Progenitor cell of endocrine pancreas (in vitro differentiated cells): ENCODE measurements at regions not wholly inside any gene's neighbourhood (a gene's known extent, or its start where the extent isn't known, plus 50 kb on each side); places are given as distances from the start of the nearest gene placed in this dataset.

Source experiments
- DNase-seq: peaks from one replicate; pipeline ENCODE4 v3.0.0; 2021; ENCODE audit warnings: low spot score; ENCODE audit not compliant: unreplicated experiment
- H3K27ac Mint-ChIP-seq: 2 replicates; pipeline ENCODE4 v1.8.0; 2021; ENCODE audit warnings: mild to moderate bottlenecking, moderate library complexity, mixed read lengths
- H3K27me3 Mint-ChIP-seq: 2 replicates; pipeline ENCODE4 v1.8.0; 2021; ENCODE audit warnings: mixed read lengths
- H3K36me3 Mint-ChIP-seq: 2 replicates; pipeline ENCODE4 v1.8.0; 2022; ENCODE audit warnings: mixed read lengths; ENCODE audit not compliant: insufficient read depth
- H3K4me1 Mint-ChIP-seq: 2 replicates; pipeline ENCODE4 v1.8.0; 2021; ENCODE audit warnings: low read depth, mixed read lengths
- H3K4me3 Mint-ChIP-seq: 2 replicates; pipeline ENCODE4 v1.8.0; 2021; ENCODE audit warnings: low read depth, mild to moderate bottlenecking, moderate library complexity, mixed read lengths
- H3K9me3 Mint-ChIP-seq: 2 replicates; pipeline ENCODE4 v1.8.0; 2021; ENCODE audit warnings: low read depth, mixed read lengths
- CTCF ChIP-seq: fragments of 200-600 bp; sonication (generic); IDR thresholded peaks from one replicate; pipeline ENCODE4 v1.5.0; 2021; ENCODE audit warnings: antibody characterized with exemption, mild to moderate bottlenecking; ENCODE audit not compliant: unreplicated experiment

GRCh38 chr16:55076053-55076452, 145.4 kb downstream of the IRX5 start:
- no peak for TF ChIP-seq CTCF
- H3K27ac Mint-ChIP-seq: no peak overlapping the region
- peaks cover 3% of the 10 kb centered on the region for H3K9me3 Mint-ChIP-seq
- no peak for DNase-seq
- no peaks in the 10 kb centered on the region for H3K36me3 Mint-ChIP-seq
- H3K4me1 Mint-ChIP-seq: no peaks in the 10 kb centered on the region
- peaks cover 21% of the 10 kb centered on the region for H3K27me3 Mint-ChIP-seq
- H3K4me3 Mint-ChIP-seq: no peak overlapping the region

- no peak for TF ChIP-seq CTCF
- Mint-ChIP-seq H3K27ac (no peak overlapping the region), H3K4me1 (peaks cover 2% of the 10 kb centered on the region), H3K9me3 (peaks cover under 1% of the 10 kb centered on the region), H3K36me3 (no peaks in the 10 kb centered on the region), H3K4me3 (no peak overlapping the region), H3K27me3 (peaks cover 18% of the 10 kb centered on the region)
- DNase-seq: no peak
Observed at GRCh38 chr16:55077266-55077665, 146.6 kb downstream of the IRX5 start.

- Mint-ChIP-seq H3K27ac (no peak overlapping the region), H3K27me3 (peaks cover 15% of the 10 kb centered on the region), H3K36me3 (no peaks in the 10 kb centered on the region), H3K9me3 (no peaks in the 10 kb centered on the region), H3K4me1 (peaks cover 2% of the 10 kb centered on the region), H3K4me3 (no peak overlapping the region)
- DNase-seq: no peak
- TF ChIP-seq CTCF: no peak
Observed at GRCh38 chr16:55078153-55078552, 147.5 kb downstream of the IRX5 start.

- no peak overlapping the region for H3K4me3 Mint-ChIP-seq
- DNase-seq: no peak
- H3K27me3 Mint-ChIP-seq: peaks cover 15% of the 10 kb centered on the region
- H3K4me1 Mint-ChIP-seq: peaks cover 2% of the 10 kb centered on the region
- H3K36me3 Mint-ChIP-seq: no peaks in the 10 kb centered on the region
- TF ChIP-seq CTCF: no peak
- no peaks in the 10 kb centered on the region for H3K9me3 Mint-ChIP-seq
- H3K27ac Mint-ChIP-seq: no peak overlapping the region
Observed at GRCh38 chr16:55078699-55079410, 148.2 kb downstream of the IRX5 start.

- no peaks in the 10 kb centered on the region for H3K36me3 Mint-ChIP-seq
- TF ChIP-seq CTCF: no peak
- H3K9me3 Mint-ChIP-seq: no peaks in the 10 kb centered on the region
- H3K27me3 Mint-ChIP-seq: peaks cover 3% of the 10 kb centered on the region
- H3K4me1 Mint-ChIP-seq: peaks cover 2% of the 10 kb centered on the region
- H3K27ac Mint-ChIP-seq: no peak overlapping the region
- H3K4me3 Mint-ChIP-seq: no peak overlapping the region
- no peak for DNase-seq
Observed at GRCh38 chr16:55081622-55082590, 151.2 kb downstream of the IRX5 start.
